GM23248 (cell line): ENCODE measurements at regions not wholly inside any gene's neighbourhood (a gene's known extent, or its start where the extent isn't known, plus 50 kb on each side); places are given as distances from the start of the nearest gene placed in this dataset.

Source experiments
- EZH2 ChIP-seq: fragments of 200-600 bp; sonication (generic); IDR thresholded peaks from 2 replicates; pipeline ENCODE4 v1.6.1; 2018; ENCODE audit warnings: antibody characterized with exemption, mild to moderate bottlenecking; ENCODE audit not compliant: insufficient read depth, poor library complexity, severe bottlenecking
- EZH2phosphoT487 ChIP-seq: fragments of 200-600 bp; sonication (generic); IDR thresholded peaks from 2 replicates; pipeline ENCODE4 v1.6.1; 2018; ENCODE audit warnings: antibody characterized with exemption, moderate library complexity, mild to moderate bottlenecking, low read depth; ENCODE audit not compliant: insufficient read depth

GRCh38 chr11:81804858-81805257 is 928.8 kb downstream of the FAM181B start:
- TF ChIP-seq EZH2phosphoT487 (no peak), EZH2 (no peak)
